ENCODE measurements at regions not wholly inside any gene's neighbourhood (a gene's known extent, or its start where the extent isn't known, plus 50 kb on each side); places are given as distances from the start of the nearest gene placed in this dataset.

DNA sequence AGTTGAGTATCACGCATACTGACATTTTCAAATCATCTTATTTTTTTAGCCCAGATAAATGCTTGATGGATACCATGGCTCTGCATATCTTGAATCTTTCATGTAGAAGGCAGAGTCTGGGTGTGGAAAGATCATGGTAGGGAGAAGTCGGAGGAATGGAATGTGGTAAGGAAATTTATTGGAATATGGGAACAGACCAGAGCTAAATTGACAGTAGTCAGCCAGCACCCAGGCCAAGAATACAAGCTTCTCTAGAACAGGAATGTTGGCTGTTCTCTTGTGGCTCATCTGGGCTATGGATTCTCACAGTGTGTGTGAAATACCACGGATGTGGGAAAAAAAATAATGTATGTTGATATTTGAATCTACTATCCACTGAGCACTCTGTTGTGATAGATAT, 305.7 kb upstream of the COL8A1 start:
- DNase-seq = no peak
- TF ChIP-seq POLR2A (IDR thresholded peaks at IDR 0.05) = no peak
- TF ChIP-seq CTCF (IDR thresholded peaks at IDR 0.05) = no peak
- no peaks in the 10 kb centered on the region for H3K36me3 ChIP-seq
- no peak overlapping the region for H3K4me3 ChIP-seq
- H3K9me3 ChIP-seq = no peaks in the 10 kb centered on the region
- no peaks in the 10 kb centered on the region for H3K27me3 ChIP-seq
- H3K4me1 ChIP-seq = no peaks in the 10 kb centered on the region
- intact Hi-C loops (cut with DNase I) = no loop called here
- no peak overlapping the region for H3K27ac ChIP-seq
- WGBS, 2 donors = 72 to 80% methylated on average over 3 of the region's 3 CpGs

DNA sequence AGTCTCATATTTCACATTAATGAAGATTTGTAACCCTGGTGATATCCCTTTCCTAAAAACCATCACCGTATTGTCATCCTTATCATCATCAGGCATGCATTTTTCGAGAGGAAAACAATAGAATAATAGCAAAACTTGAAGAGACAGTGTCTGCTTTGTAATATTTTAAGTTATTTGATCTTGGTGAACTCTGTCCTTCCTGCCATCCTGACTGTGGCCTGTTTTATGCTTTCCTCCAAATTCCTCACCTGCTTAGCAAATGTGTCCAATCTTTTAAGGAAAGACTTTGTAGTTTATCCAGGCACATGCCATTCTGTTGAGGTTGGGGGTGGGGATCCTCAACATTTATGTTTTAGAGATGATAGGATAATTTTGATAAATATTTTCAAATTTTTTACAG, 306.1 kb upstream of the COL8A1 start:
- DNase-seq = no peak
- Histone ChIP-seq H3K27me3 (no peaks in the 10 kb centered on the region), H3K4me1 (no peaks in the 10 kb centered on the region), H3K27ac (no peak overlapping the region), H3K9me3 (no peaks in the 10 kb centered on the region), H3K4me3 (no peak overlapping the region), H3K36me3 (no peaks in the 10 kb centered on the region)
- TF ChIP-seq CTCF (IDR thresholded peaks at IDR 0.05) (no peak), POLR2A (IDR thresholded peaks at IDR 0.05) (no peak)
- WGBS, 2 donors = 64 to 70% methylated on average over 2 of the region's 2 CpGs
- intact Hi-C loops (cut with DNase I) = no loop called here

- Histone ChIP-seq H3K27ac (no peak overlapping the region), H3K27me3 (no peaks in the 10 kb centered on the region), H3K36me3 (no peaks in the 10 kb centered on the region), H3K9me3 (no peaks in the 10 kb centered on the region), H3K4me3 (no peak overlapping the region), H3K4me1 (no peaks in the 10 kb centered on the region)
- no peak for DNase-seq
- TF ChIP-seq POLR2A (IDR thresholded peaks at IDR 0.05) (no peak), CTCF (IDR thresholded peaks at IDR 0.05) (no peak)
- intact Hi-C loops (cut with DNase I) = no loop called here
- 86 to 90% methylated on average over 1 of the region's 1 CpG for WGBS, 2 donors
Measured at GRCh38 chr3:99330924-99331532, 307.4 kb upstream of the COL8A1 start.

GRCh38 chr3:99330281-99330680, 308.1 kb upstream of the COL8A1 start:
- Histone ChIP-seq H3K9me3 (no peaks in the 10 kb centered on the region), H3K27me3 (no peaks in the 10 kb centered on the region), H3K36me3 (no peaks in the 10 kb centered on the region), H3K27ac (no peak overlapping the region), H3K4me1 (peaks cover 0 to 4% (median 0%) of the 10 kb centered on the region in 3 donors), H3K4me3 (no peak overlapping the region)
- intact Hi-C loops (cut with DNase I) = no loop called here
- WGBS, 2 donors = 39 to 45% methylated on average over 2 of the region's 2 CpGs
- TF ChIP-seq CTCF (IDR thresholded peaks at IDR 0.05) (no peak), POLR2A (IDR thresholded peaks at IDR 0.05) (no peak)
- no peak for DNase-seq

- DNase-seq = no peak
- Histone ChIP-seq H3K4me1 (peaks cover 0 to 13% (median 0%) of the 10 kb centered on the region in 3 donors), H3K36me3 (no peaks in the 10 kb centered on the region), H3K27ac (no peak overlapping the region), H3K4me3 (no peak overlapping the region), H3K9me3 (no peaks in the 10 kb centered on the region), H3K27me3 (no peaks in the 10 kb centered on the region)
- intact Hi-C loops (cut with DNase I) = no loop called here
- WGBS, 2 donors = 30 to 37% methylated on average over 4 of the region's 4 CpGs
- TF ChIP-seq CTCF (IDR thresholded peaks at IDR 0.05) (no peak), POLR2A (IDR thresholded peaks at IDR 0.05) (no peak)
Measured at GRCh38 chr3:99325402-99325801, 313.0 kb upstream of the COL8A1 start.

All from esophagus squamous epithelium (tissue), 5 donors.